Heart left ventricle (tissue), 13 donors: ENCODE measurements at regions not wholly inside any gene's neighbourhood (a gene's known extent, or its start where the extent isn't known, plus 50 kb on each side); places are given as distances from the start of the nearest gene placed in this dataset.

Experiments used
- POLR2A ChIP-seq, 2 donors: fragments of 450-650 bp; IDR thresholded peaks; one replicate each; pipeline ENCODE4 v1.6.1; 2017; ENCODE audit warnings: antibody characterized with exemption in 2 of 2, mild to moderate bottlenecking in 2 of 2, moderate library complexity in 2 of 2
- TF ChIP-seq, protein P1 (sequence below), 12 donors: fragments of 200-600 bp; sonication (generic) in 4 of 12; IDR thresholded peaks; one replicate each; pipeline versions ENCODE4 v1.5.0 to v1.8.0; 2018 to 2022; ENCODE audit warnings: antibody characterized with exemption in 12 of 12, mild to moderate bottlenecking in 5 of 12
- donor health status: ischemic (EF 13 %, LVEDD 7.1; RV severe dilation, severe dysfunction).
- donor health status: DM: no; HTN: yes; CAD: no.
- donor health status: DM: no; HTN: no; CAD: no.
- donor health status: ischemic (EF 25% LVEDD 6.9; RV normal size, moderate dysfunction).
- donor health status: ischemic (EF 25% LVEDD 5.7; RV mildly dilated, moderate dysfunction).
- donor health status: ischemic (EF 35%, LVEDD 5.7; RV mildly dilated, moderate dysfunction).
- donor health status: nonischemic (EF 11% LVEDD 7.7; RV severe dilation, severe dysfunction).
- donor health status: DM: yes; HTN: yes; CAD: no.
- donor health status: PGD.
- donor health status: ischemic (EF 29% LVEDD 5.4; RV normal size, mild dysfunction).
- donor health status: nonischemic (EF 23%, LVEDD 6.1; RV moderate dilation, normal function).

DNA sequence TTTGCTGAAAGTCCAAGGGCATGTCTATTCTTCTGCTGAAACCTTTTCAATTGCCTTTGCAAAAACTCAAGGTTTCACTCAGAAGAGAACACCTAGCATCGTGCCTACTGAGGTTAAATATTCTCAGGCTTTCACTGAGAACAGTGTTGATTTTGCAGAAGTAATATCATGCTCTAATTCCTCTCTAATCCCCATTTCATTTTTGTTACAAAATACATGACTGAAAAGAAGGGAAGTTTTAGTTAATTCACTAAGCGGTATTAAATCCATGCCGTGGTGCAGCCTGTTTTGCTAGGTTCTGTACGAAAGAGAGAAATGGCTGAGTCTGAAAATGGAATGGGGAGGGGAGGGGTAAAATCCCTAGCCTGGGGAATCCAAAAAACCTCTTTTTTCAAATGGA lies 163.2 kb upstream of the CAMK1G start:
- no peak for TF ChIP-seq POLR2A (IDR thresholded peaks at IDR 0.05)
- TF ChIP-seq, protein P1, sequence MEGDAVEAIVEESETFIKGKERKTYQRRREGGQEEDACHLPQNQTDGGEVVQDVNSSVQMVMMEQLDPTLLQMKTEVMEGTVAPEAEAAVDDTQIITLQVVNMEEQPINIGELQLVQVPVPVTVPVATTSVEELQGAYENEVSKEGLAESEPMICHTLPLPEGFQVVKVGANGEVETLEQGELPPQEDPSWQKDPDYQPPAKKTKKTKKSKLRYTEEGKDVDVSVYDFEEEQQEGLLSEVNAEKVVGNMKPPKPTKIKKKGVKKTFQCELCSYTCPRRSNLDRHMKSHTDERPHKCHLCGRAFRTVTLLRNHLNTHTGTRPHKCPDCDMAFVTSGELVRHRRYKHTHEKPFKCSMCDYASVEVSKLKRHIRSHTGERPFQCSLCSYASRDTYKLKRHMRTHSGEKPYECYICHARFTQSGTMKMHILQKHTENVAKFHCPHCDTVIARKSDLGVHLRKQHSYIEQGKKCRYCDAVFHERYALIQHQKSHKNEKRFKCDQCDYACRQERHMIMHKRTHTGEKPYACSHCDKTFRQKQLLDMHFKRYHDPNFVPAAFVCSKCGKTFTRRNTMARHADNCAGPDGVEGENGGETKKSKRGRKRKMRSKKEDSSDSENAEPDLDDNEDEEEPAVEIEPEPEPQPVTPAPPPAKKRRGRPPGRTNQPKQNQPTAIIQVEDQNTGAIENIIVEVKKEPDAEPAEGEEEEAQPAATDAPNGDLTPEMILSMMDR (IDR thresholded peaks at IDR 0.05): no peak
